ENCODE measurements at regions not wholly inside any gene's neighbourhood (a gene's known extent, or its start where the extent isn't known, plus 50 kb on each side); places are given as distances from the start of the nearest gene placed in this dataset.

- ChIA-PET CTCF (no interaction called here), POLR2A (ENCODE audit: low non-redundant PET) (no interaction called here)
- no peak for TF ChIP-seq CTCF (conservative IDR thresholded peaks at IDR 0.05; ENCODE audit: low read depth)
- DNase-seq (ENCODE audit: low spot score) = no peak
- H3K27ac ChIP-seq = no peak overlapping the region
Measured at GRCh38 chr9:81035171-81035570, 654.2 kb downstream of the TLE1 start.

GRCh38 chr9:81032831-81033230 lies 656.5 kb downstream of the TLE1 start:
- DNase-seq (ENCODE audit: low spot score) = no peak
- H3K27ac ChIP-seq = no peak overlapping the region
- ChIA-PET POLR2A (ENCODE audit: low non-redundant PET) (no interaction called here), CTCF (interaction anchor here (0.6 kb wide), 1 partner anchor 25 kb away, joined by 3 read pairs; no protein-coding TSS in a partner anchor)
- TF ChIP-seq CTCF (conservative IDR thresholded peaks at IDR 0.05; ENCODE audit: low read depth) = no peak

GRCh38 chr9:81032030-81032572 lies 657.2 kb downstream of the TLE1 start:
- TF ChIP-seq CTCF (conservative IDR thresholded peaks at IDR 0.05; ENCODE audit: low read depth) = no peak
- peak; percentile 83 for DNase-seq (ENCODE audit: low spot score)
- CTCF ChIA-PET = interaction anchor here (0.6 kb wide), 2 partner anchors 26 to 48 kb away, joined by 3 read pairs; no protein-coding TSS in a partner anchor
- no peak overlapping the region for H3K27ac ChIP-seq
- POLR2A ChIA-PET (ENCODE audit: low non-redundant PET) = no interaction called here

GRCh38 chr9:81031422-81032029 lies 657.8 kb downstream of the TLE1 start:
- peak; percentile 53 for DNase-seq (ENCODE audit: low spot score)
- peak overlapping the region; percentile 43; the same call in 1 of the 2 replicates for H3K27ac ChIP-seq
- ChIA-PET CTCF (interaction anchor here (0.6 kb wide), 1 partner anchor 48 kb away, joined by 3 read pairs; no protein-coding TSS in a partner anchor), POLR2A (ENCODE audit: low non-redundant PET) (no interaction called here)
- no peak for TF ChIP-seq CTCF (conservative IDR thresholded peaks at IDR 0.05; ENCODE audit: low read depth)

- TF ChIP-seq CTCF (conservative IDR thresholded peaks at IDR 0.05; ENCODE audit: low read depth) = no peak
- H3K27ac ChIP-seq = no peak overlapping the region
- ChIA-PET CTCF (no interaction called here), POLR2A (ENCODE audit: low non-redundant PET) (no interaction called here)
- no peak for DNase-seq (ENCODE audit: low spot score)
Measured at GRCh38 chr9:81030027-81030426, 659.3 kb downstream of the TLE1 start.

GRCh38 chr9:81028504-81028903 lies 660.8 kb downstream of the TLE1 start:
- H3K27ac ChIP-seq = no peak overlapping the region
- TF ChIP-seq CTCF (conservative IDR thresholded peaks at IDR 0.05; ENCODE audit: low read depth) = no peak
- ChIA-PET POLR2A (ENCODE audit: low non-redundant PET) (no interaction called here), CTCF (no interaction called here)
- peak; percentile 98 for DNase-seq (ENCODE audit: low spot score)
